ENCODE measurements at regions not wholly inside any gene's neighbourhood (a gene's known extent, or its start where the extent isn't known, plus 50 kb on each side); places are given as distances from the start of the nearest gene placed in this dataset.

- peak; percentile 85 for DNase-seq
- Histone ChIP-seq H3K27ac (ENCODE audit: insufficient read depth, low read length) (peak overlapping the region; percentile 100), H2BK120ac (ENCODE audit: low read depth, low read length) (peak overlapping the region; percentile 96), H4K20me1 (ENCODE audit: insufficient read depth, low read length) (no peaks in the 10 kb centered on the region), H2AK9ac (replicated peaks; ENCODE audit: low read depth, low read length, poor library complexity) (no peak overlapping the region), H2BK5ac (ENCODE audit: low read depth, low read length, poor library complexity, severe bottlenecking) (peak overlapping the region; percentile 100), H2AFZ (replicated peaks; ENCODE audit: low read length, poor library complexity) (peak overlapping the region; percentile 71), H3K9me1 (ENCODE audit: insufficient read depth, low read length) (peaks cover 6% of the 10 kb centered on the region; the same call in 1 of the 2 replicates), H3K18ac (ENCODE audit: low read depth, low read length) (peak overlapping the region; percentile 100), H3K27me3 (ENCODE audit: control insufficient read depth, insufficient read depth, low read length) (no peaks in the 10 kb centered on the region), H3K56ac (ENCODE audit: extremely low read depth, insufficient read depth, low read length) (peak overlapping the region; percentile 77), H3K79me1 (ENCODE audit: low read depth in 1 of 2, low read length in 2 of 2) (no peaks in the 10 kb centered on the region), H4K5ac (ENCODE audit: low read depth, low read length) (peak overlapping the region; percentile 100), H4K91ac (ENCODE audit: insufficient read depth, low read depth, low read length) (peak overlapping the region; percentile 72), H3K23ac (ENCODE audit: low read depth, low read length) (peak overlapping the region; percentile 35), H3K9me3 (ENCODE audit: control insufficient read depth, insufficient read depth, low read length) (no peaks in the 10 kb centered on the region), H3K4me2 (ENCODE audit: low read depth, low read length) (peak overlapping the region; percentile 99), H3K9ac (ENCODE audit: low read depth, low read length) (peak overlapping the region; percentile 92), H2BK20ac (ENCODE audit: low read depth, low read length) (peak overlapping the region; percentile 96), H2AK5ac (ENCODE audit: low read depth, low read length) (peak overlapping the region; percentile 65; the same call in 1 of the 2 replicates), H2BK15ac (ENCODE audit: low read depth, low read length) (peak overlapping the region; percentile 74; the same call in 2 of the 3 replicates), H3K4me1 (ENCODE audit: control insufficient read depth, insufficient read depth, low read length) (peaks cover 19% of the 10 kb centered on the region), H3K4ac (ENCODE audit: low read depth, low read length) (peak overlapping the region; percentile 94), H3K36me3 (ENCODE audit: control insufficient read depth, insufficient read depth, low read length) (no peaks in the 10 kb centered on the region), H4K8ac (ENCODE audit: low read depth in 2 of 2, low read length in 2 of 2) (peak overlapping the region; percentile 88 to 89), H3K4me3 (ENCODE audit: insufficient read depth, low read depth, low read length) (peak overlapping the region; percentile 36; the same call in 1 of the 2 replicates), H3K14ac (replicated peaks; ENCODE audit: low read depth, low read length) (peak overlapping the region; percentile 94)
- TF ChIP-seq CEBPB (IDR thresholded peaks at IDR 0.05; ENCODE audit: low read depth, low read length): peak; percentile 73
- no peak for TF ChIP-seq POLR2A (IDR thresholded peaks at IDR 0.05; ENCODE audit: low read depth, low read length)
- no peak for TF ChIP-seq CTCF (conservative IDR thresholded peaks at IDR 0.05; ENCODE audit: low read depth, low read length)
- no peak for TF ChIP-seq SMC3 (IDR thresholded peaks at IDR 0.05; ENCODE audit: low read depth, low read length)
- TF ChIP-seq MAZ (IDR thresholded peaks at IDR 0.05; ENCODE audit: borderline replicate concordance, low read depth, low read length): no peak
- no peak for TF ChIP-seq RAD21 (IDR thresholded peaks at IDR 0.05; ENCODE audit: low read length)
- POLR2A ChIA-PET (ENCODE audit: unreplicated experiment): interaction anchor here (0.6 kb wide), 1 partner anchor 1639 kb away, joined by 3 read pairs; no protein-coding TSS in a partner anchor
- dilution Hi-C loops (cut with HindIII; ENCODE audit: low sequenced_read_pairs, unreplicated experiment): no loop called here
- in situ Hi-C loops (cut with MboI; ENCODE audit: low sequenced_read_pairs): no loop called here
- CTCF ChIA-PET: interaction anchor here (0.5 to 1.7 kb wide), 5 partner anchors 11 to 1923 kb away, joined by 3 to 6 read pairs (median 3); no protein-coding TSS in a partner anchor
- ATAC-seq (ENCODE audit: low read depth): peak; percentile 86
- no TSS peak for BruUV-seq (replicated peaks)
- no CpG with 5 or more reads among the region's 1 CpG for WGBS, 2 experiments (ENCODE audit: extremely low coverage in 2 of 2, insufficient read length in 1 of 2)
- intact Hi-C loops (cut with micrococcal nuclease): loop anchor here (10.0 kb wide), 1 partner anchor 358 kb away; no protein-coding TSS in a partner anchor
These were observed 59.8 kb upstream of the KCNK2 start for GRCh38 chr1:215022741-215023141.

All from IMR-90 (cell line).